ENCODE measurements at regions not wholly inside any gene's neighbourhood (a gene's known extent, or its start where the extent isn't known, plus 50 kb on each side); places are given as distances from the start of the nearest gene placed in this dataset.

DNA sequence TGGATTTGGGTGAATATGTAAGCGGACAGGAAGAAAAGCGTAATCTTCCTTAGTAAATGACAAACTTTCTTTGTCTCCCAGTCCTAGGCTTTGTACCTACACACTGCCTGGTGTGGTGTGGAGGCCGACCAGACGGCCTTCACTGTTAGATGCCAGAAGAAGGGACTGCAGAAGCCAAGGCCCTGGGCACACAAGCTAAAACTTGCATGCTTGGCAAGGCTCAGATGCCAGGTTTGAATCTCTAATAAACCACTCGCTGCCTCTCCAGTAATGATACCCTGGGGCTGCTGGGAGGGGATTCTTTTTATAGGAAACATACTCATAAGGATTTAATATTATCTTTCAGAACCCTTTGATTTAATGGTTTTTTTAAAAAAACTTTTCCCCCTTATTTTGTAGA is 263.8 kb downstream of the PTPRC start:
- TF ChIP-seq, protein P1, sequence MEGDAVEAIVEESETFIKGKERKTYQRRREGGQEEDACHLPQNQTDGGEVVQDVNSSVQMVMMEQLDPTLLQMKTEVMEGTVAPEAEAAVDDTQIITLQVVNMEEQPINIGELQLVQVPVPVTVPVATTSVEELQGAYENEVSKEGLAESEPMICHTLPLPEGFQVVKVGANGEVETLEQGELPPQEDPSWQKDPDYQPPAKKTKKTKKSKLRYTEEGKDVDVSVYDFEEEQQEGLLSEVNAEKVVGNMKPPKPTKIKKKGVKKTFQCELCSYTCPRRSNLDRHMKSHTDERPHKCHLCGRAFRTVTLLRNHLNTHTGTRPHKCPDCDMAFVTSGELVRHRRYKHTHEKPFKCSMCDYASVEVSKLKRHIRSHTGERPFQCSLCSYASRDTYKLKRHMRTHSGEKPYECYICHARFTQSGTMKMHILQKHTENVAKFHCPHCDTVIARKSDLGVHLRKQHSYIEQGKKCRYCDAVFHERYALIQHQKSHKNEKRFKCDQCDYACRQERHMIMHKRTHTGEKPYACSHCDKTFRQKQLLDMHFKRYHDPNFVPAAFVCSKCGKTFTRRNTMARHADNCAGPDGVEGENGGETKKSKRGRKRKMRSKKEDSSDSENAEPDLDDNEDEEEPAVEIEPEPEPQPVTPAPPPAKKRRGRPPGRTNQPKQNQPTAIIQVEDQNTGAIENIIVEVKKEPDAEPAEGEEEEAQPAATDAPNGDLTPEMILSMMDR (IDR thresholded peaks at IDR 0.05; ENCODE audit: control extremely low read depth, extremely low read depth, low read depth, missing control alignments), result no peak
- CTCF ChIA-PET, result interaction anchor here (1.1 to 2.1 kb wide), 4 partner anchors 10 to 341 kb away, joined by 3 to 8 read pairs (median 4); no protein-coding TSS in a partner anchor
- no peak for DNase-seq (ENCODE audit: extremely low spot score)
- POLR2A ChIA-PET, result no interaction called here

DNA sequence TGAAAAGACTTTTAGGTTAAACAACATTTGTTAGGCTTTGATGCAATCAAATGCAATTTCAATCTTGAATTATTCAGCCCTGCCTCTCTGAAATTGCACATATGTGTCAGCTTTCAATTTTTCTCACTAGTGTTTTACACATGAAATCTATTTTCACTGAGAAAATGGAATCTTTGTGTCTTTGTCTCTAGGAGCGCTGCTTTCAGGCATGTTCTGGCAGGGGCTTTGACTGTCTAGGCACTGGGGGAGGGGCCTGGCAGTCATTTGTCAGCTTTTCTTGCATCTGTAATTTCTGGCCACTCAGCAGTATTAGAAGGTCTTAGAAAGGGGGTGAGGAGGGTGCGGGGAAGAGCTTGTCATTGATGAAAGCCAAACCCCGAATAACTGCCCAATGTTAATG is 264.4 kb downstream of the PTPRC start:
- TF ChIP-seq, protein P1 (IDR thresholded peaks at IDR 0.05; ENCODE audit: control extremely low read depth, extremely low read depth, low read depth, missing control alignments), result no peak
- POLR2A ChIA-PET, result no interaction called here
- CTCF ChIA-PET, result interaction anchor here (1.1 to 2.1 kb wide), 3 partner anchors 11 to 210 kb away, joined by 3 to 8 read pairs (median 3); no protein-coding TSS in a partner anchor
- DNase-seq (ENCODE audit: extremely low spot score), result no peak

DNA sequence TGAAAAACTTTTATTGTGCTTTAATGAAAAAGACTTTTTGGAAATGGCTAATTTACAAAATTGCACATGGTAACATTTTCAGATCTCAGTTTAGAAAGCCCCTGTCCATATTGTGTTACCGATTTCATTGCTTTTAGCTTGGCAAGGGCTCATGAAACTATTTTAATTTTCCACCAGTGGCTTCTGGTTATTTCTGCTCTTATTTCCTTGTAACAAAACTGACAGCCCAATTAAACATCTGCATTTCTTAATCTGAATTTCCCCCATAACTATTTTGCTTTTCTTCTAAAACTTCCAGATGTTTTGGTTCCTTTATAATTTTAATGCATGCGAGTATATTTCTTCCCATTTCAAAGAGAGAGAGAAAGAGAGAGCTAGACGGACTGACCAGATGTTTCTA is 264.8 kb downstream of the PTPRC start:
- ChIA-PET POLR2A (no interaction called here), CTCF (interaction anchor here (1.1 to 2.1 kb wide), 2 partner anchors 11 to 15 kb away, joined by 3 to 8 read pairs; no protein-coding TSS in a partner anchor)
- no peak for DNase-seq (ENCODE audit: extremely low spot score)
- TF ChIP-seq, protein P1 (IDR thresholded peaks at IDR 0.05; ENCODE audit: control extremely low read depth, extremely low read depth, low read depth, missing control alignments), result no peak

DNA sequence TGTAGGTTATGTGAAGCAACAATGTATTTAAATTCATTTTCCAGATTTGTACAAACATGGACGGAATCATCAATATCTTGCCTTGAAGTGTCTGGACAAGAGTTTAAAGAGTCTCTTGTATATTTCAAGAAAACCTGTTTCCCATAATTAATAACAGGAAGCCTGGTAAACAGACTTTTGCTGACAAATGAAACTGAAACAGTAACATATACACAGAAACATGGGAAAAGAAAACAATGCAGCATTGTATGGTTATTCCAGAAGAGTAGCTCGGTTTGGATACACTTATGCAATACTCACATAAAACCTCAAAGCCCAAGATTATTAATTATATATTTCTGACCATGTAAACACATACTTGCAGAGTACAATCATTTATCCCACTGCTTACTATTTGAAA is 265.5 kb downstream of the PTPRC start:
- TF ChIP-seq, protein P1 (IDR thresholded peaks at IDR 0.05; ENCODE audit: control extremely low read depth, extremely low read depth, low read depth, missing control alignments), result no peak
- CTCF ChIA-PET, result interaction anchor here (3.4 kb wide), 1 partner anchor 10 kb away, joined by 12 read pairs; no protein-coding TSS in a partner anchor
- DNase-seq (ENCODE audit: extremely low spot score), result no peak
- POLR2A ChIA-PET, result no interaction called here

DNA sequence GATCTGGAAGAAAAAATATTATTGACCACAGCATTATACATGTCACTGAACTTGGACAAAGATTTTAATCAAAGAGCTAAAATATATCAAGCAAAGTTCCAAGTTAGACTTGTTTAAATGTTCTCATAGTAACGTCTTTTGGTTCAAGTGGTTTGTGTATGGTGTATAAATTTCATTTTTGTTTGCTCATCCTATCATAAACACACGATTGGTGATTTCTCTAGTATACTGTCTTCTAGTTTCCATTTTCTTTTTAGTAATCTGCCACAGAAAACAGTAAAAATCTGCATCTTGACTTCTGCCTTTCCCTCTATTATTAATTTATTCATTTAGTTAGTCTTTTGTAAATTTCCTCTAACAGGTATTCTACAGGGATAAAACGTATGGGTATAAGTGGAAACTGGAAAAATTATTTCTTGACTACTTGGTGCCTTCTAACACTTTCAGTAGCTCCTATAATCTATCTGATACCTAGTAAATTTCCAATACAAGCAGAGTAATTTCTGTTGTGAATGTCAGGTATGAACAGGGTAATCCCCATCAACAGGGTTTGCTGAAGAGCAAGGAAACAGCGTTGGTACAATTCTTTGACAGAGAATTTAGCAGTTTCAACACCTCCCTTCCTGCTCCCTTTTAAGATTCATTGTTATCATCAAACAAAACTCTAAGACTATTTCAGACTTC is 268.0 kb downstream of the PTPRC start:
- ChIA-PET POLR2A (no interaction called here), CTCF (interaction anchor here (1.0 to 3.4 kb wide), 4 partner anchors 9 to 30 kb away, joined by 3 to 12 read pairs (median 5); no protein-coding TSS in a partner anchor)
- TF ChIP-seq, protein P1 (IDR thresholded peaks at IDR 0.05; ENCODE audit: control extremely low read depth, extremely low read depth, low read depth, missing control alignments), result no peak
- no peak for DNase-seq (ENCODE audit: extremely low spot score)

DNA sequence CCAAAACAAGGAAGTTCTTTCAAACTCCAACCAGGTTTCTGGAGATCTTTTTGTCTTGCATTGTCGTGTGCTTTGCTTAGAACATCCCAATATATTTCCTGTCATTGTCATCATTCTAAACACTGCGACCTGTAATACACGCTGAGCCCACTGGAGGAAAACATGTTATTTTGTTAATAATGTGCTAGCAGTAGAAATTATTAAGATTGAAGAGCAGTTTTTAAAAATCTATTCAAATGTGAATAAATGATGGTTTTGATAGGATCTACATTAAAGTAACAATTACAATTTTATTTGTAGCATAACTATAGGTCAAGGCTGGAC is 268.5 kb downstream of the PTPRC start:
- DNase-seq (ENCODE audit: extremely low spot score), result no peak
- ChIA-PET CTCF (interaction anchor here (0.9 to 3.4 kb wide), 3 partner anchors 11 to 336 kb away, joined by 3 to 12 read pairs (median 3); no protein-coding TSS in a partner anchor), POLR2A (no interaction called here)
- TF ChIP-seq, protein P1 (IDR thresholded peaks at IDR 0.05; ENCODE audit: control extremely low read depth, extremely low read depth, low read depth, missing control alignments), result no peak
